Mononuclear cell (primary cell): ENCODE measurements at regions not wholly inside any gene's neighbourhood (a gene's known extent, or its start where the extent isn't known, plus 50 kb on each side); places are given as distances from the start of the nearest gene placed in this dataset.

Source experiments
- H3K27me3 ChIP-seq: 2 replicates; pipeline ENCODE4 v1.6.0; 2011; ENCODE audit warnings: low read length, control low read depth; ENCODE audit not compliant: insufficient read depth
- H3K4me1 ChIP-seq: 2 replicates; pipeline ENCODE4 v1.5.1; 2011; ENCODE audit warnings: mild to moderate bottlenecking, low read length, control low read depth; ENCODE audit not compliant: insufficient read depth
- H3K4me3 ChIP-seq: 2 replicates; pipeline ENCODE4 v1.5.1; 2011; ENCODE audit warnings: mild to moderate bottlenecking, low read length, moderate library complexity
- H3K9me3 ChIP-seq: 2 replicates; pipeline ENCODE4 v1.5.1; 2011; ENCODE audit warnings: low read depth, mild to moderate bottlenecking, control low read depth, low read length

GRCh38 chr10:107424628-107425027 is 260.1 kb upstream of the SORCS1 start:
- no peaks in the 10 kb centered on the region for H3K27me3 ChIP-seq

DNA sequence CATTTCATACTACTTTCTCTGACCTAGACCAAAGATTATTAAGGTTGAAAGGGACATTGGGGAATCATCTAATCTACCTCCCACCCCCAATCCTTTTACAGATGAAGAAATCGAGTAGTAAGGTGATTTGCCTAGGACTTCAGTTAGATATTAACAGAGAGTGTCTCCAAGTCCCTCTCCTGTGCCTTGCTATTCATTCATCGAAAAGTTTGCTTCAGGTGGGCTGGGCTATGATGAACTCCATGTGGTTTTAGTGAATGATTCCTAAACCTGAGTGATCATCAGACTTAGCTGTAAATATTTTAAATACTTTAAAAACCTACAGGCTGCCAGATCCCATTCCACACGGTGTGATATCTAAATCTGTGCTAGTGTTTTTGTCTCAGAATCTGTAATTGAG is 259.4 kb upstream of the SORCS1 start:
- no peak overlapping the region for H3K4me3 ChIP-seq
- no peaks in the 10 kb centered on the region for H3K27me3 ChIP-seq
- H3K4me1 ChIP-seq = no peaks in the 10 kb centered on the region
- no peaks in the 10 kb centered on the region for H3K9me3 ChIP-seq

More at GRCh38 chr10:107424628-107425027, 260.1 kb upstream of the SORCS1 start:
- no peaks in the 10 kb centered on the region for H3K9me3 ChIP-seq
- no peak overlapping the region for H3K4me3 ChIP-seq
- no peaks in the 10 kb centered on the region for H3K4me1 ChIP-seq

- no peak overlapping the region for H3K4me3 ChIP-seq
- H3K4me1 ChIP-seq = no peaks in the 10 kb centered on the region
- H3K27me3 ChIP-seq = no peaks in the 10 kb centered on the region
- H3K9me3 ChIP-seq = no peaks in the 10 kb centered on the region
Observed at GRCh38 chr10:107422681-107423080, 258.2 kb upstream of the SORCS1 start.

DNA sequence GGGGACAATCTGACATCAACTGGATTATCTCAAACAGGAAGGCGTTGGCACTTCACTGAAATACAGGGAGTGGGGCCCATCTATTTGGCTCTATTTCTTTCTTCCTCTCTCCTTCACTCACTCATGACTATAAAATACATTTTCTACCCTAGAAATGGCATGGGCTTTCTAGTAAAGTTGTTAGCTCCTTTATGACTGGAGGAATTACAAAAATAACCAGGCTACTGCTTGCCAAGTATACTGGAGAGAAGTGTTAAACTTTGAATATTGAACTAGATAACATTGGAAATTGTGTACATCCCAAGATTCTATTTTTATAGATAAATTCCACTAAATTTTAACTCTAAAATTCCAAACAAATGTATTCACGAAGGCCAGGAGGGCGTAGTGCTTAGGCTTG is 255.7 kb upstream of the SORCS1 start:
- Histone ChIP-seq H3K4me1 (no peaks in the 10 kb centered on the region), H3K9me3 (no peaks in the 10 kb centered on the region), H3K27me3 (no peaks in the 10 kb centered on the region), H3K4me3 (no peak overlapping the region)

DNA sequence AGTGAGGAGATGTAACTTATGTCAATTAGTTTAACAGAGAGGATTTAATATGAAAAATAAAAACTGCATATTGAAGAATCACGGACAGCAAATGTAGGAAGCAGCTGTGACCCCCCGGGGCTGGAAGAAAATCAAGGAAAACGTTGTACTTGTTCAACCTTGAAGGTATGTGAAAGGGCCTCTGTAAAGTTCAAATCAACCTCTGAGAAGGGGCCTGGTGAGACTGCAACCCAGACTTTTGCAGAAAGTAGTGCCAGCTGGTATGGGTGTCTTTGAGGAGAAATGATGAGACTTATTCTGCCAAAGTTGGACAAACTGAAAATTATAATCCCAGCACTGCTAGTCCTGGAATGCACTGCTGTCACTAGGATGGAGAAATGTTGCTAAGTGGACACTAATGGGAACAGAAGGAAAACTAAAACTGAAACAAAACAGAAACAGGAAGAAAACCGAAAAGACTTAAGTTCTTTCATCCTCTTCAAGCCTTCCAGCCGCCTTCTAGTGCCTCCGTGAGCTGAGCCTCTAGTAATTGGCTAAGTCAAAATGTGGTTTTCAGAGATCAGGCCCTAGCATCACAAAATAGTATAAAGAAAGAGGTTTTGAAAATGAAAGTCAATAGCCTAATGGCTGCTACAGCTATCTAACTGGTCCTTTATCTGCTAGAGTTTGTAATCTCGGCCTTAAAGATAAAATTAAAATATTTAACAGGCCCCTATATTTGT is 253.7 kb upstream of the SORCS1 start:
- Histone ChIP-seq H3K27me3 (no peaks in the 10 kb centered on the region), H3K4me1 (no peaks in the 10 kb centered on the region), H3K9me3 (no peaks in the 10 kb centered on the region), H3K4me3 (no peak overlapping the region)

DNA sequence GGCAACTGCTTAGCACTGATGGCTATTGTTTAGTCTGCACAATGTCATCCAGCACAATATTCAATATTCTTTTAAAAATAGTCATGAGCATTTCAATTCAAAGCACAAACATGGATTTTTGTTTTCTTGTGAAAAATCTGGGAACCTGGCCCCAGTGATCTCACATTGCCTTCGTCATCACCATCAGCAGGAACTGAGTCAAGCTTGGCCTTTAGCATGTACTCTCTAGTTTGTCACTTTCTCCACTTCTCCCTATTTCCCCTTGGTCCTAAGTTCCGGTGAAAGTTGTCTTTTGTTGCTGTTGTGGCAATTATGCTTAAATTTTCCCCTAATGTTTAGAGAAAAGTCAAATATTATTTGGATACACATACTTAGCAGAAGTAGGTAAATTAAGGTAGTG is 252.9 kb upstream of the SORCS1 start:
- no peaks in the 10 kb centered on the region for H3K27me3 ChIP-seq
- no peaks in the 10 kb centered on the region for H3K9me3 ChIP-seq
- H3K4me3 ChIP-seq = no peak overlapping the region
- no peaks in the 10 kb centered on the region for H3K4me1 ChIP-seq

DNA sequence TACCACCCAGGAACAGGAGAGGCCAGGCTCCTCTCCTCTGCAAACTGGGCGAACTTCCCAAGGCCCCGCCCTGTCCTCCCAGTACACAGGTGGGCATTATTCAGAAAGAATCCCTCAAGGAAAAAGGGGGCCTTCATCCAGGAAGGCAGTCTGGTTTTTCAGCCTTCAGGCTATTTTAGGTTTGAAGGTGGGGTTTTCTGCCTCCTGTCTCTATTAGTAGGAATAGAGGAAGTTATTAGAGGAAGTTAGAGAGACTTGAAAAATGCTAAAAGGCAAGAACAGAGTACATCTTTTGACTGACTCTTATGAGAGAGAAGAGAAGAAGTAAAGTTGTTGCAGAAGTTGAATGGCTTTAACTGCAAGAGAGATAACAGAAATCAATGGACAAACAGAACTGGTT is 250.9 kb upstream of the SORCS1 start:
- H3K4me3 ChIP-seq = no peak overlapping the region
- H3K4me1 ChIP-seq = no peaks in the 10 kb centered on the region
- H3K9me3 ChIP-seq = no peaks in the 10 kb centered on the region

GRCh38 chr10:107413971-107414370 is 249.5 kb upstream of the SORCS1 start:
- Histone ChIP-seq H3K27me3 (no peaks in the 10 kb centered on the region), H3K4me3 (no peak overlapping the region), H3K4me1 (no peaks in the 10 kb centered on the region), H3K9me3 (no peaks in the 10 kb centered on the region)

More for the DNA sequence above, 250.9 kb upstream of the SORCS1 start:
- no peaks in the 10 kb centered on the region for H3K27me3 ChIP-seq

DNA sequence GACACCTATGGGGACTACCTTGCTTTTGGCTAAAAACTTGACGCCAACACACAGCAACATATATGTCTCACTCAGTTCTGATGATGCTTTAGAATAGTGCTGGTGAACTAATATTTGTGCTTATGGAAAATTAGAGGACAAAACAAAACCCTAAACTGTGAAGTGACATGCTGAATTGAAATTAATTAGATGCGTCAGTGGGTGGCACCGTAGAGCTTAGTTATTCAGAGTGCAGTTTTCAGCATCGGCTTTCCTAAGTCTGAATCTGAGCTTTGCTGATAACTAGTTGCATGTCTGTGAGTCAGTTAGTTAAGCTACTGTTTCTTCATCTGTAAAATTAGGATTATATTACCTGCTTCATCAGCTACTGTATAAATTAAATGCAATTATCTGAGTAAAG is 245.0 kb upstream of the SORCS1 start:
- H3K4me1 ChIP-seq = no peaks in the 10 kb centered on the region
- H3K4me3 ChIP-seq = no peak overlapping the region
- H3K27me3 ChIP-seq = no peaks in the 10 kb centered on the region
- H3K9me3 ChIP-seq = no peaks in the 10 kb centered on the region

DNA sequence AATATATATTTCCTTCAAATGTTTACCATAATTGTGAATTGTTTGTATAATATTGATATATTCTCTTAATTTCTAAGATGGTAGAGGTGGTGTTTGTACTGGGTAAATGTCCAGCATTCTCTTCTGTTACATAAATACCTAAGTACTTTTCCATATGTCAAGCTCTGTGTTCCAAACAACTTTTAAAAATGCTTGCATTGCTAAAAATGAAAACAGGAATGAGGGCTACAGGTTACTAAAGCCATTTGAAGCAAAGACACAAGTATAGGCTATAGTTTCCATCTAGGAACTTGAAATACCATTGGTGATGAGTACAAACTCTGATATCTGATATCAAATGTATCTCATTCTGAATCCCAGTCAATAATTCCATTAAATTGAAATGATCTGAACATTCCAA is 233.6 kb upstream of the SORCS1 start:
- no peaks in the 10 kb centered on the region for H3K27me3 ChIP-seq
- no peaks in the 10 kb centered on the region for H3K4me1 ChIP-seq
- no peak overlapping the region for H3K4me3 ChIP-seq
- H3K9me3 ChIP-seq = no peaks in the 10 kb centered on the region

GRCh38 chr10:107391901-107392300 is 227.4 kb upstream of the SORCS1 start:
- Histone ChIP-seq H3K27me3 (no peaks in the 10 kb centered on the region), H3K9me3 (no peaks in the 10 kb centered on the region), H3K4me3 (no peak overlapping the region), H3K4me1 (no peaks in the 10 kb centered on the region)

GRCh38 chr10:107390563-107390962 is 226.1 kb upstream of the SORCS1 start:
- Histone ChIP-seq H3K4me1 (no peaks in the 10 kb centered on the region), H3K27me3 (no peaks in the 10 kb centered on the region), H3K4me3 (no peak overlapping the region), H3K9me3 (no peaks in the 10 kb centered on the region)

DNA sequence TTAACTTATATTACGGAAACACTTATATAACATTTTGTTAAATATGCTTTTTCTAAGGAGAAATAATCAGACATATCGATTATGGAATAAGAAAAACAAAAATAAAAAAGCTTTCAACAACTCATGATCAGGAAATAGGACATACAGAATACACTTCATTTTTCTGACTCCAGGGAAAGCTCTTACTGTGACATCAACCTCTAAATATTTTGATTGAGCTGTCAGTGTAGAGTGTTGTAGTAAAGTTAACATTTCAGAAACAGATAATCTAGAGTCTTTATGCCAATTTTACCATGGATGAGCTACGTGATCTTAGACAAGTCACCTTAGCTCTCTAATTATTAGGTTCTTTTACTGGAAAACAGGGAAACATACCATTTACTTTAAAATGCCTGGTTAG is 218.9 kb upstream of the SORCS1 start:
- no peaks in the 10 kb centered on the region for H3K9me3 ChIP-seq
- H3K27me3 ChIP-seq = no peaks in the 10 kb centered on the region
- no peak overlapping the region for H3K4me3 ChIP-seq
- no peaks in the 10 kb centered on the region for H3K4me1 ChIP-seq

- H3K27me3 ChIP-seq = no peaks in the 10 kb centered on the region
- H3K9me3 ChIP-seq = no peaks in the 10 kb centered on the region
- no peak overlapping the region for H3K4me3 ChIP-seq
- no peaks in the 10 kb centered on the region for H3K4me1 ChIP-seq
Observed at GRCh38 chr10:107379601-107380000, 215.1 kb upstream of the SORCS1 start.

GRCh38 chr10:107371801-107372200 is 207.3 kb upstream of the SORCS1 start:
- H3K9me3 ChIP-seq = no peaks in the 10 kb centered on the region
- no peaks in the 10 kb centered on the region for H3K27me3 ChIP-seq
- no peaks in the 10 kb centered on the region for H3K4me1 ChIP-seq
- no peak overlapping the region for H3K4me3 ChIP-seq

DNA sequence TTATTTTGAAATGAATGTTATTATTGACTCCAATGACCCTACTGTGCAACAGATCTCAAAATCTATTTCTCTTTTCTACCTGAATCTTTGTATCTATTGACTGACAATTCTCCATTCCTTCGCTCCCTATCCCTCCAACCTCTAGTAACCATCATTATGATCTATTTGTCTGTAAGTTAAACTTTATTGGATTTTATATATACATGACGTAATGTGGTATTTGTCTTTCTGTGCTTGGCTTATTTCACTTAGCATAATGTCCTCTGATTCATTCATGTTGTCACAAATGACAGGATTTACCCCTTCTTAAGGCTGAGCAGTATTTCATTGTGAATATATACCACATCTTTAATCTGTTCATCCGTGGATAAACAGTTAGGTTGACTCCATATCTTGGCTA is 200.4 kb upstream of the SORCS1 start:
- Histone ChIP-seq H3K4me3 (no peak overlapping the region), H3K9me3 (no peaks in the 10 kb centered on the region), H3K4me1 (no peaks in the 10 kb centered on the region), H3K27me3 (no peaks in the 10 kb centered on the region)
